Thyroid gland (tissue), 4 donors: ENCODE measurements at regions not wholly inside any gene's neighbourhood (a gene's known extent, or its start where the extent isn't known, plus 50 kb on each side); places are given as distances from the start of the nearest gene placed in this dataset.

ENCODE experiments used
- CTCF ChIP-seq, 6 experiments: fragments of 200-600 bp in 3 of 6; fragments of 450-650 bp in 3 of 6; sonication (generic) in 3 of 6; IDR thresholded peaks; one replicate each; pipeline ENCODE4 v1.5.1; 2016 to 2019; ENCODE audit warnings: antibody characterized with exemption in 6 of 6, mild to moderate bottlenecking in 2 of 6, inconsistent platforms in 1 of 6, moderate library complexity in 1 of 6
- POLR2A ChIP-seq, 2 donors: fragments of 450-650 bp; IDR thresholded peaks; one replicate each; pipeline ENCODE4 v1.6.1; 2017; ENCODE audit warnings: antibody characterized with exemption in 2 of 2, mild to moderate bottlenecking in 2 of 2, moderate library complexity in 1 of 2

DNA sequence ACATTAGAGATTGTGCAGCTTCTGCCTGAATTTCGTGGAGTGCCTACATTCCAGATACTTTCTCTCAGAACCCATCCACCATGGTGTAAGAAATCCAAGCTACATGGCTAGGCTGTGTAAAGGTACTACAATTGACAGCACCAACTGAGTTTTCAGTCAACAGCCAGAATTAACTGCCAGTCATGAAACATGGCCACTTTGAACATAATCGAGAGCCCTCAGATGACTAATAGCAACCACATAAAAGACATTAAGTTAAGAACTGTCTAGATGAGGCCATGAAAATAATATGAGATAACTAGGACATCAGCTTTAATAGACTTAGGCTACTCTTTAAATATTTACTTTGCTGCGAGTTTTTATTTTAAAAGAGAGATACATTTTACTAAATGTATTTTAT, 1106.8 kb upstream of the LRRTM3 start:
- TF ChIP-seq CTCF (IDR thresholded peaks at IDR 0.05), result no peak
- TF ChIP-seq POLR2A (IDR thresholded peaks at IDR 0.05), result no peak
